Fibroblast of mammary gland (primary cell): ENCODE measurements at regions not wholly inside any gene's neighbourhood (a gene's known extent, or its start where the extent isn't known, plus 50 kb on each side); places are given as distances from the start of the nearest gene placed in this dataset.
"Not testable (repeated sequence)": the region's sequence is repeated elsewhere in the genome, so short reads cannot be mapped to it uniquely, and the experiment has no call there.

Source experiments
- DNase-seq: peaks from one replicate; pipeline ENCODE4 v3.0.0-alpha.2; 2010; ENCODE audit warnings: low read depth
- H3K4me3 ChIP-seq: 2 replicates; pipeline ENCODE4 v1.5.1; 2011; ENCODE audit warnings: low read depth, mild to moderate bottlenecking, low read length, moderate library complexity; ENCODE audit not compliant: control insufficient read depth
- TF ChIP-seq, protein P1 (sequence below): conservative IDR thresholded peaks from 2 replicates; pipeline ENCODE4 v1.5.1; 2011; ENCODE audit warnings: low read depth, low read length, inconsistent platforms; ENCODE audit not compliant: control insufficient read depth, insufficient read depth

DNA sequence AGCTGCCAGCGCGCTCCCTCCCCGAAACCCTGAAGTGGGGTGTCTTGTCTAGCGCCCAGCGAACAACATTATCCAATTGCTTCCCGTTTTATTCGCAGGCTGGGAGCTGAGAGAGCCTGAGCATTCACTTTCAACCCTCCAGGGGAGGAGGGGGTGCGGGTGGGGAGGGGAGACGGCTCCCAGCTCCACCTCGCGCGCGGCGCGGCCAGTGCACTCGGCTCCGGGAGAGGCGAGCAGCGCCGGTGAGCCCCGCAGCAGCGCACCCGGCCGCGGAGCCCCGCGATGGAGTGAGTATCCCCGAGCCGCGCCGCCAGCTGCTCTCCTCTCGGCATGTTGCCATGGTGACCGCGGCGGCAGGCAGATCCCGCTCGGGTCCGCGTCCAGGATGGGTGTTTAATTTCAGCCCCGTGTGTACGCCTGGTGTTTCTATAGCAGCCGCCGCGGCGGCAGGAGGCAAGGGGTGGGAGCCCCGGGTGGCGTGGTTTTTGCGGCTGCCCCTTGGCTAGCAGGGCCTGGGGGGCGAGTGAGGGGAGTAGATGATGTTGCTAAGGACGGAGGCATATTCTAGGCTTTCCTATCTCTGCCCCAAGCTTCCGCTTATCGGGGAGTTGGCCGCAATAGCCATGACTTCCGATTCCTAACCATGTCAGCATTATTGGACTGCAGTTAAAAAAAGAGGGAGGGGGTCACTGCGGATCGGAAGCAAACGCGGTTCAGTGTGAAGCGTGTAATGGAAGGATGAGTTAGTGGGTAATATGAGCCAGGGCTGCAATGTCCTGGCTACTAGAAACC lies 139.2 kb upstream of the PALM2AKAP2 start:
- peak overlapping the region; percentile 24 for H3K4me3 ChIP-seq
- TF ChIP-seq, protein P1, sequence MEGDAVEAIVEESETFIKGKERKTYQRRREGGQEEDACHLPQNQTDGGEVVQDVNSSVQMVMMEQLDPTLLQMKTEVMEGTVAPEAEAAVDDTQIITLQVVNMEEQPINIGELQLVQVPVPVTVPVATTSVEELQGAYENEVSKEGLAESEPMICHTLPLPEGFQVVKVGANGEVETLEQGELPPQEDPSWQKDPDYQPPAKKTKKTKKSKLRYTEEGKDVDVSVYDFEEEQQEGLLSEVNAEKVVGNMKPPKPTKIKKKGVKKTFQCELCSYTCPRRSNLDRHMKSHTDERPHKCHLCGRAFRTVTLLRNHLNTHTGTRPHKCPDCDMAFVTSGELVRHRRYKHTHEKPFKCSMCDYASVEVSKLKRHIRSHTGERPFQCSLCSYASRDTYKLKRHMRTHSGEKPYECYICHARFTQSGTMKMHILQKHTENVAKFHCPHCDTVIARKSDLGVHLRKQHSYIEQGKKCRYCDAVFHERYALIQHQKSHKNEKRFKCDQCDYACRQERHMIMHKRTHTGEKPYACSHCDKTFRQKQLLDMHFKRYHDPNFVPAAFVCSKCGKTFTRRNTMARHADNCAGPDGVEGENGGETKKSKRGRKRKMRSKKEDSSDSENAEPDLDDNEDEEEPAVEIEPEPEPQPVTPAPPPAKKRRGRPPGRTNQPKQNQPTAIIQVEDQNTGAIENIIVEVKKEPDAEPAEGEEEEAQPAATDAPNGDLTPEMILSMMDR, result no peak
- no peak for DNase-seq

DNA sequence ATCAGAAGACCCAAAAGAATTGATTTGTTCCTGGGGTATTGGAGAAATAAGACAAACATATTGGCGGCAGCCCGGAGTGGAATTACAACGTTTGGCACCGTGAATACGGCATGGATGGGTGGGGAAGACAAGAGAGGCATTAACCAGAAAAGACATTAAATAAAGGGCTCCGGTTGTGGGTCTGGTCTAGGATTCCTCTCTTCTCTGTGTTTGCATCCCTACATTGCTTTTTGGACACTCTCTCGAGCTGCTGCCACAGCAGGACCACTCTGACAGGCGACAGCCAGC lies 138.7 kb upstream of the PALM2AKAP2 start:
- no peak overlapping the region for H3K4me3 ChIP-seq
- TF ChIP-seq, protein P1, result no peak
- DNase-seq, result no peak

DNA sequence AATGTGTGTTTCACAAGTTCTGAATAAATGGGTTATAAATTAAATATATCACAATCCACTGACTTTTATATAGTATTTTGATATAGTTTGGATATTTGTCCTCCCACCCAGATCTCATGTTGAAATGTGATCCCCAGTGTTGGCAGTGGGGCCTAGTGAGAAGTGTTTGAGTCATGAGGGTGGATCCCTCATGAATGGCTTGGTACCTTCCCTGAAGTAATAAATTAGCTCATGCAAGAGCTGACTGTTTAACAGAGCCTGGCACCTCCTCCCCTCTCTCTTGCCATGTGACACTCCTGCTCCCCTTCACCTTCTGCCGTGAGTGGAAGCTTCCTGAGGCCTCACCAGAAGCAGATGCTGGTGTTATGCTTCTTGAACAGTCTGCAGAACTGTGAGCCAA lies 127.9 kb upstream of the PALM2AKAP2 start:
- H3K4me3 ChIP-seq, result no peak overlapping the region
- TF ChIP-seq, protein P1, result no peak
- DNase-seq, result peak; percentile 84

DNA sequence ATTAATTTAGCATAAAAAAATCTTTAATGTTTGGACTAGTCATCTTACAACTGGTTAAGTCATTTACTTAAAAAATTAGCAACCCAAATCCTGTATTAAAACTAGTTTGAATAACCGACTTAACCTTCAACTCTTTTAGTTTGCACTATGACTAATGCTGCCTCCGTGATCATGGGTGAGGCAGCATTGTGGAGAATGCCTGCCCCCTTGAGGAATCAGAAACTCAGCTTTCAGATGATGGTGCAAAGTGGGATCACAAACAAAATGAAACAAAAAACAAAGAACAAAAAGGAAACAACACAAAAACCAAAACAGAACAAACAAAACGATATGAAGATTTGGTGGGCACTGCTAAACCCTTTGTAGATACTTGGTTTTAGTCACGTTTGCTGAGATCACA lies 127.0 kb upstream of the PALM2AKAP2 start:
- peak; percentile 67 for DNase-seq
- TF ChIP-seq, protein P1, result peak; percentile 71
- no peak overlapping the region for H3K4me3 ChIP-seq

DNA sequence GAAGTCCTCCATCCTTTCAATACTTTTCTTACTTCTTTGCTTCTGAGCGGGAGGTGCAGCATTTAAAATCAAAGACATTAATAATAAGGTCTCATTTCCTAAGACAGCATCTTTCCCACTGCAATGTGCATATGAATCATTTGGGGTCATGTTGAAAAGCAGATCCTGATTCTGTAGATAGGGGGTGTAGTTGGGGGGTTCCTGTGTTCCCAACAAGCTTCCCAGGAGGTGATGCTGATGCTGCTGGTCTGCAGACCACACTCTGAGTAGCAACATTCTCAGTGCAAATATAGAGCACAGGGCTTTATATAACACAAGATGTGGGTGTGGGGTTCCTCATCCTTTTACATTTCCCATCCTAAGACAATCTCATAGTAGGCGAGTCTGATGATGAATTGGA lies 126.5 kb upstream of the PALM2AKAP2 start:
- no peak for DNase-seq
- TF ChIP-seq, protein P1, result no peak
- H3K4me3 ChIP-seq, result no peak overlapping the region

DNA sequence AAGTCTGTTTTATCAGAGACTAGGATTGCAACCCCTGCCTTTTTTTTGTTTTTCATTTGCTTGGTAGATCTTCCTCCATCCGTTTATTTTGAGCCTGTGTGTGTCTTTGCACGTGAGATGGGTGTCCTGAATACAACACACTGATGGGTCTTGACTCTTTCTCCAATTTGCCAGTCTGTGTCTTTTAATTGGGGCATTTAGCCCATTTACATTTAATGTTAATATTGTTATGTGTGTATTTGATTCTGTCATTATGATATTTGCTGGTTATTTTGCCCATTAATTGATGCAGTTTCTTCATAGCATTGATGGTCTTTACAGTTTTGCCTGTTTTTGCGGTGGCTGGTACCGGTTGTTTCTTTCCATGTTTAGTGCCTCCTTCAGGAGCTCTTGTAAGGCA lies 116.0 kb upstream of the PALM2AKAP2 start:
- DNase-seq, H3K4me3 ChIP-seq: not testable (repeated sequence)

DNA sequence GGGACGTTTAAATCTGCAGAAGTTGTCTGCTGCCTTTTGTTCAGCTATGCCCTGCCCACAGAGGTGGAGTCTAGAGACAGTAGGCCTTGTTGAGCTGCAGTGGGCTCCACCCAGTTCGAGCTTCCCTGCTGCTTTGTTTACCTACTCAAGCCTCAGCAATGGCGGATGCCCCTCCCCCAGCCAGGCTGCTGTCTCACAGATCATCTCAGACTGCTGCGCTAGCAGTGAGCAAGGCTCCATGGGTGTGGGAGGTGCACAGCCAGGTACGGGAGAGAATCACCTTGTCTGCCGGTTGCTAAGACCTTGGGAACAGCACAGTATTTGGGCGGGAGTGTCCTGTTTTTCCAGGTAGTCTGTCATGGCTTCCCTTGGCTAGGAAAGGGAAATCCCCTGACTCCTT lies 114.3 kb upstream of the PALM2AKAP2 start:
- H3K4me3 ChIP-seq, DNase-seq: not testable (repeated sequence)

DNA sequence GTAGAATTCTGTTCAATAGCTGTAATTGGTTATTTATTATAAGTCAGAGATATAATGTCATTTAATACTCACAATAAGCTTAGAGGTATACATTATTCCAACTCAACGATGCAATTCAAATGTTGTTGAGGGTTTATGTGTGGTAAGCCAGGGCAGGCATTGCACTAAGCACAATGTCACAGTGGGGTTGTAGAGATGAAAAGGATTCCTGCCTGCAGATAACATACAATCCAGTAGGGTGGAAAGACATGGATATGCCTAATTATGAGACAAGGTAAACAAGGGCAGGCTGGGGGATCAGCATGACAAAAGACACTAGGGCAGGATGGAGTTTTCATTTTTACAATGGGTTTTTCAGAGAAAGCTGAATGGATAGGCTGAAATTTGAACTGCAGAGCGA lies 98.7 kb upstream of the PALM2AKAP2 start:
- no peak overlapping the region for H3K4me3 ChIP-seq
- DNase-seq, result no peak
- TF ChIP-seq, protein P1, result no peak
